Fibroblast of lung (primary cell): ENCODE measurements at regions not wholly inside any gene's neighbourhood (a gene's known extent, or its start where the extent isn't known, plus 50 kb on each side); places are given as distances from the start of the nearest gene placed in this dataset.

Experiments
- DNase-seq, 2 donors: peaks; one replicate each; pipeline versions ENCODE4 v3.0.0 to v3.0.0-alpha.2; 2010; ENCODE audit warnings: low read depth in 2 of 2
- H2AFZ ChIP-seq: 2 replicates; pipeline ENCODE4 v1.5.1; 2012; ENCODE audit warnings: low read length, control low read depth, inconsistent platforms
- H3K27ac ChIP-seq: 2 replicates; pipeline ENCODE4 v1.5.1; 2011; ENCODE audit warnings: low read length, control low read depth; ENCODE audit not compliant: insufficient read depth
- H3K27me3 ChIP-seq: 2 replicates; pipeline ENCODE4 v1.5.1; 2011; ENCODE audit warnings: mild to moderate bottlenecking, low read length; ENCODE audit not compliant: control insufficient read depth, insufficient read depth
- H3K36me3 ChIP-seq: 2 replicates; pipeline ENCODE4 v1.5.1; 2011; ENCODE audit warnings: low read length; ENCODE audit not compliant: control insufficient read depth, insufficient read depth
- H3K4me1 ChIP-seq: 2 replicates; pipeline ENCODE4 v1.5.1; 2011; ENCODE audit warnings: low read length; ENCODE audit not compliant: control insufficient read depth, insufficient read depth; ENCODE audit errors: extremely low read depth
- H3K4me2 ChIP-seq: 2 replicates; pipeline ENCODE4 v1.5.1; 2011; ENCODE audit warnings: low read length, control low read depth; ENCODE audit not compliant: insufficient read depth; ENCODE audit errors: extremely low read depth
- H3K4me3 ChIP-seq, 4 experiments: fragments of 200-600 bp in 1 of 4; sonication (generic) in 1 of 4; replicated peaks in 1 of 4; 2 replicates each; pipeline ENCODE4 v1.5.1; 2011 to 2016; ENCODE audit warnings: low read length in 4 of 4, low read depth in 3 of 4, mild to moderate bottlenecking in 3 of 4, control low read depth in 2 of 4, inconsistent platforms in 1 of 4, mixed read lengths in 1 of 4; ENCODE audit not compliant: insufficient read depth in 1 of 4; ENCODE audit errors: control extremely low read depth in 1 of 4
- H3K79me2 ChIP-seq: 2 replicates; pipeline ENCODE4 v1.5.1; 2012; ENCODE audit warnings: mild to moderate bottlenecking, low read length, inconsistent platforms; ENCODE audit not compliant: control insufficient read depth, insufficient read depth
- H3K9ac ChIP-seq: 2 replicates; pipeline ENCODE4 v1.5.1; 2011; ENCODE audit warnings: mild to moderate bottlenecking, low read length, control low read depth; ENCODE audit not compliant: insufficient read depth
- H3K9me3 ChIP-seq: 2 replicates; pipeline ENCODE4 v1.5.1; 2012; ENCODE audit warnings: low read depth, low read length; ENCODE audit not compliant: control insufficient read depth, insufficient read depth
- H4K20me1 ChIP-seq: 2 replicates; pipeline ENCODE4 v1.5.1; 2011; ENCODE audit warnings: low read length; ENCODE audit not compliant: control insufficient read depth, insufficient read depth; ENCODE audit errors: extremely low read depth
- EZH2 ChIP-seq: IDR thresholded peaks from 2 replicates; pipeline ENCODE4 v1.5.1; 2012; ENCODE audit warnings: low read length, control low read depth, mild to moderate bottlenecking; ENCODE audit errors: missing control alignments
- TF ChIP-seq, protein P1 (sequence below), 2 donors: IDR thresholded peaks in 1 of 2; conservative IDR thresholded peaks in 1 of 2; 1 replicate in 1 of 2; 2 replicates in 1 of 2; pipeline ENCODE4 v1.5.1; 2011 to 2012; ENCODE audit warnings: low read length in 2 of 2, control low read depth in 1 of 2, inconsistent platforms in 1 of 2, low read depth in 1 of 2, mild to moderate bottlenecking in 1 of 2

DNA sequence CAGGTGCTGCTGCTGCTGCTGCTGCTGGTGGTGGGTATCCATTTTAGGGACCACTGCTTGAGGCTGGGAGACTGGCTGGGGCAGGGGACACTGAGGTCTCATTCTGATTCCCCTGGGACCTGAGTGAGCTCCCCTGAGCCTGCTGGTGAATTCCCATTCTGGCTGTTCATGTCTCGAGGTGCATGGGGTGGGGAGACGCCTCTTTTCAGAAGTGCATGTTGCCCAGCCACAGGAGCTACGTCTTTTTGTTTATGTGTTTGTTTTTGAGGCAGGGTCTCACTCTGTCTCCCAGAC lies 133.4 kb downstream of the RHOU start:
- no peaks in the 10 kb centered on the region for H3K9me3 ChIP-seq
- no peak overlapping the region for H3K4me2 ChIP-seq
- no peaks in the 10 kb centered on the region for H3K36me3 ChIP-seq
- no peaks in the 10 kb centered on the region for H3K79me2 ChIP-seq
- H3K27ac ChIP-seq = no peak overlapping the region
- H3K27me3 ChIP-seq = peaks cover 2% of the 10 kb centered on the region
- H3K4me3 ChIP-seq = no peak overlapping the region
- no peak overlapping the region for H3K9ac ChIP-seq
- no peaks in the 10 kb centered on the region for H4K20me1 ChIP-seq
- DNase-seq = no peak
- H3K4me1 ChIP-seq = no peaks in the 10 kb centered on the region
- no peak overlapping the region for H2AFZ ChIP-seq
- no peak for TF ChIP-seq EZH2
- TF ChIP-seq, protein P1, sequence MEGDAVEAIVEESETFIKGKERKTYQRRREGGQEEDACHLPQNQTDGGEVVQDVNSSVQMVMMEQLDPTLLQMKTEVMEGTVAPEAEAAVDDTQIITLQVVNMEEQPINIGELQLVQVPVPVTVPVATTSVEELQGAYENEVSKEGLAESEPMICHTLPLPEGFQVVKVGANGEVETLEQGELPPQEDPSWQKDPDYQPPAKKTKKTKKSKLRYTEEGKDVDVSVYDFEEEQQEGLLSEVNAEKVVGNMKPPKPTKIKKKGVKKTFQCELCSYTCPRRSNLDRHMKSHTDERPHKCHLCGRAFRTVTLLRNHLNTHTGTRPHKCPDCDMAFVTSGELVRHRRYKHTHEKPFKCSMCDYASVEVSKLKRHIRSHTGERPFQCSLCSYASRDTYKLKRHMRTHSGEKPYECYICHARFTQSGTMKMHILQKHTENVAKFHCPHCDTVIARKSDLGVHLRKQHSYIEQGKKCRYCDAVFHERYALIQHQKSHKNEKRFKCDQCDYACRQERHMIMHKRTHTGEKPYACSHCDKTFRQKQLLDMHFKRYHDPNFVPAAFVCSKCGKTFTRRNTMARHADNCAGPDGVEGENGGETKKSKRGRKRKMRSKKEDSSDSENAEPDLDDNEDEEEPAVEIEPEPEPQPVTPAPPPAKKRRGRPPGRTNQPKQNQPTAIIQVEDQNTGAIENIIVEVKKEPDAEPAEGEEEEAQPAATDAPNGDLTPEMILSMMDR (conservative IDR thresholded peaks at IDR 0.05 in 1 of 2, IDR thresholded peaks at IDR 0.05 in 1 of 2; ENCODE audit: low read depth in 1 of 2, low read length in 2 of 2) = no peak

DNA sequence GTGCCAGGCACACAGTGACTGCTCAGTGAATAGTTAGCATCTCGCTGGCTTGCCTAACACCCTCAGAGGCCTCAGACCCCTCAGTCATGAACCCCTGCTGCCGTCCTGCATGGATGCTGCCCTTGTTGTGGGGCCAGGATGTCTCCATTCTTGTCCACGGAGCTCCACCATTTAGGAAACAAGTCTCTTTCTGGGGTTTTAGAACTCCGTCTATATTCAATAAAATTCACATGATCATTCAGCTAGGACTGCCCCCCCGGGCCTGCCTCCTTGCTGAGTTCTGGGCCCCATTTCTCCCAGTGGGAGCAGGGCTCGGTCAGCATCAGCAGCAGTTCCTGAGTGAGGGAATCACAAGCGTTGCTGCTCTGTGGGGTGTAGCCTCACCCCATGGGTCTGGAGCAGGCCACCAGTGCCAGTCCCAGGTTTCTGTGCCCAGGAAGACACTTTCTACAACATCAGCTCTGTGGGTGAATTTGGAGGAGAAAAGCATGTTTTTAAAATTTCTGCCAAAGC lies 134.1 kb downstream of the RHOU start:
- Histone ChIP-seq H3K27me3 (peaks cover 2% of the 10 kb centered on the region), H3K36me3 (no peaks in the 10 kb centered on the region), H3K9me3 (no peaks in the 10 kb centered on the region), H3K79me2 (no peaks in the 10 kb centered on the region), H3K4me2 (no peak overlapping the region), H4K20me1 (no peaks in the 10 kb centered on the region), H3K27ac (no peak overlapping the region), H2AFZ (no peak overlapping the region), H3K4me1 (no peaks in the 10 kb centered on the region), H3K9ac (no peak overlapping the region), H3K4me3 (no peak overlapping the region)
- no peak for DNase-seq
- no peak for TF ChIP-seq EZH2
- TF ChIP-seq, protein P1 (conservative IDR thresholded peaks at IDR 0.05 in 1 of 2, IDR thresholded peaks at IDR 0.05 in 1 of 2; ENCODE audit: low read depth in 1 of 2, low read length in 2 of 2) = no peak

DNA sequence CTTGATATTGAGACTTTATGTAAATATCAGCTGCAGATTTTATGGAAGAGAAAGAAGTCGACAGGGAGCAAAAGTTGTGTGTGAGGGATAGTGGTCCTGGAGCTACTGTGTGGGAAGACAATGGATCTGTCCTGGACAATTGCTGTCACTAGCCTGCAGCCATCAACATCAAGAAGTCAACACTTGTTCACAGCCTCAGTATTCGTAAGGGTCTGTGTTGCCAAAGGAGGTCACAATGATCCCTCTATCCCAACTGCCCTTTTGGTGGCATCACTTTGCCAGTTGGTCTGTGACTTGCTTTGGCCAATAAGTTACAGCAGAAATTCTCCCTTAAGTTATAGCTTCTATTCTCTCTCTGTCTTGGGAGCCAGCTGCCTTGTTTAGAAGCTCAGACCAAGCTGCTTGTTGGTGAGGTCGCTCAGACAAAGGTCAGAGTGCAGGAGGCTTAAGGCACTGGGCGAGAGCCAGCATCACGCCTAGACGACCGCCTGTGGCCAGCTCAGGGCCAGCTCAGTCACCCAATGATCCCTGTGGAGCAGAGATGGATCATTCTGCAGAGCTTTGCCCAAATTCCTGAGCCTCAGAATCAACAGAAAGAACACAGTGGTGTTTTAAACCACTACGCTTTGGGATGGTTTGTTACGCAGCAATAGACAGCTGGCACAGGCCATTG lies 134.9 kb downstream of the RHOU start:
- H3K4me2 ChIP-seq = no peak overlapping the region
- no peak overlapping the region for H3K27ac ChIP-seq
- DNase-seq = peak in 1 of 2 donors; percentile 18
- H3K27me3 ChIP-seq = peaks cover 2% of the 10 kb centered on the region
- H3K36me3 ChIP-seq = no peaks in the 10 kb centered on the region
- no peaks in the 10 kb centered on the region for H3K9me3 ChIP-seq
- no peaks in the 10 kb centered on the region for H4K20me1 ChIP-seq
- no peaks in the 10 kb centered on the region for H3K4me1 ChIP-seq
- H3K9ac ChIP-seq = no peak overlapping the region
- TF ChIP-seq, protein P1 (conservative IDR thresholded peaks at IDR 0.05 in 1 of 2, IDR thresholded peaks at IDR 0.05 in 1 of 2; ENCODE audit: low read depth in 1 of 2, low read length in 2 of 2) = no peak
- no peak for TF ChIP-seq EZH2
- H3K79me2 ChIP-seq = no peaks in the 10 kb centered on the region
- no peak overlapping the region for H3K4me3 ChIP-seq
- no peak overlapping the region for H2AFZ ChIP-seq
